D341Med (cell line): ENCODE measurements at regions not wholly inside any gene's neighbourhood (a gene's known extent, or its start where the extent isn't known, plus 50 kb on each side); places are given as distances from the start of the nearest gene placed in this dataset.
"Not testable (repeated sequence)": the region's sequence is repeated elsewhere in the genome, so short reads cannot be mapped to it uniquely, and the experiment has no call there.

Experiments used
- DNase-seq: peaks from one replicate; pipeline ENCODE4 v3.0.0; 2012; ENCODE audit warnings: low spot score

- no peak for DNase-seq
Measured at GRCh38 chr4:12172198-12172973, 743.7 kb upstream of the HS3ST1 start.

GRCh38 chr4:12170308-12170707, 741.6 kb upstream of the HS3ST1 start:
- no peak for DNase-seq

- DNase-seq: no peak
Measured at GRCh38 chr4:12165616-12166015, 736.9 kb upstream of the HS3ST1 start.

- no peak for DNase-seq
Measured at GRCh38 chr4:12146339-12146738, 717.6 kb upstream of the HS3ST1 start.

- DNase-seq: no peak
Measured at GRCh38 chr4:12145768-12146167, 717.1 kb upstream of the HS3ST1 start.

GRCh38 chr4:12145106-12145505, 716.4 kb upstream of the HS3ST1 start:
- DNase-seq: no peak

- DNase-seq: no peak
Measured at GRCh38 chr4:12144051-12144450, 715.4 kb upstream of the HS3ST1 start.

GRCh38 chr4:12140864-12141263, 712.2 kb upstream of the HS3ST1 start:
- no peak for DNase-seq

GRCh38 chr4:12139296-12139695, 710.6 kb upstream of the HS3ST1 start:
- DNase-seq: no peak

GRCh38 chr4:12138488-12138887, 709.8 kb upstream of the HS3ST1 start:
- DNase-seq: no peak

GRCh38 chr4:12137575-12137974, 708.9 kb upstream of the HS3ST1 start:
- DNase-seq: no peak

- DNase-seq: no peak
Measured at GRCh38 chr4:12126474-12126873, 697.8 kb upstream of the HS3ST1 start.

- no peak for DNase-seq
Measured at GRCh38 chr4:12124138-12124537, 695.4 kb upstream of the HS3ST1 start.

GRCh38 chr4:12123707-12124106, 695.0 kb upstream of the HS3ST1 start:
- DNase-seq: no peak

GRCh38 chr4:12122316-12122715, 693.6 kb upstream of the HS3ST1 start:
- no peak for DNase-seq

GRCh38 chr4:12120968-12121367, 692.3 kb upstream of the HS3ST1 start:
- no peak for DNase-seq

GRCh38 chr4:12118651-12119213, 690.0 kb upstream of the HS3ST1 start:
- DNase-seq: no peak

GRCh38 chr4:12116009-12116552, 687.4 kb upstream of the HS3ST1 start:
- no peak for DNase-seq

GRCh38 chr4:12110627-12111026, 681.9 kb upstream of the HS3ST1 start:
- no peak for DNase-seq

- DNase-seq: not testable (repeated sequence)
Measured at GRCh38 chr4:12109056-12109455, 680.4 kb upstream of the HS3ST1 start.

GRCh38 chr4:12105519-12105918, 676.8 kb upstream of the HS3ST1 start:
- DNase-seq: no peak

- not testable (repeated sequence) for DNase-seq
Measured at GRCh38 chr4:12089920-12090319, 661.2 kb upstream of the HS3ST1 start.

GRCh38 chr4:12084690-12085089, 656.0 kb upstream of the HS3ST1 start:
- DNase-seq: no peak

- DNase-seq: no peak
Measured at GRCh38 chr4:12071316-12071715, 642.6 kb upstream of the HS3ST1 start.
